ENCODE measurements at regions not wholly inside any gene's neighbourhood (a gene's known extent, or its start where the extent isn't known, plus 50 kb on each side); places are given as distances from the start of the nearest gene placed in this dataset.

DNA sequence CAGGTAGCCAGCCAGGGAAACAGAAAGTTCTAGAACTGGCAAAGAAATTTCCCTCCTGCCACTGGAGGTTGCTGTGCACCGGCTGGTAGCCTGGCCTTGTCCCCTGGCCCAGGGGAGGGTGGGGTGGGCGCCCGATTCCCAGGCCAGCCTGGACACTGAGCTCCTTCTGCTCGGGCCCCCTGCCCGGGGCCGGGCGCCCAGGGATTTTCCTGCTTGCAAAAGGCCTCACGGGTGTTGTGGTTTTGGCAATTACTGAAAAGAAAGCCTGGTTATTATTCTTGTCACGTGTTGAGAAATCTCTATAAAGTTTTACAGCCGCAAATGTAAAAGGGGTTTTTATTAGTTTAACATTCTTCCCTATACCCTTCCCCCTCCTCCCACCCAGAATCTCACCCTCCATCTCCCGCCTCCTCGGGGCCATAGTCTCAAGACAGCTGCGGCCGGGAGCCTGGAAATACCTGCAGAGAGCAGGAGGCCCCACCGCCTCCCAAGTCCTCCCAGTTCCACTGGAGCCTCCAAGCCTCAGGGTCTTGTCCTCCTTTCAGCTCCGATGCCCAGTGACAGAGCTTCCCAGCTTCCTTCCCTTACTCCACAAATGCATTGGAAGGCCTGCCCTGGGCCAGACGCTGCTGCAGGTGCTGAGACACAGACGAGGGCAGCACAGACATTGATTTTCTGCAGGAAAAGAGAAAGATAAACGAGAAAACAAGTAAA lies 1515.6 kb downstream of the TBC1D22A start:
- TF ChIP-seq, protein P1, sequence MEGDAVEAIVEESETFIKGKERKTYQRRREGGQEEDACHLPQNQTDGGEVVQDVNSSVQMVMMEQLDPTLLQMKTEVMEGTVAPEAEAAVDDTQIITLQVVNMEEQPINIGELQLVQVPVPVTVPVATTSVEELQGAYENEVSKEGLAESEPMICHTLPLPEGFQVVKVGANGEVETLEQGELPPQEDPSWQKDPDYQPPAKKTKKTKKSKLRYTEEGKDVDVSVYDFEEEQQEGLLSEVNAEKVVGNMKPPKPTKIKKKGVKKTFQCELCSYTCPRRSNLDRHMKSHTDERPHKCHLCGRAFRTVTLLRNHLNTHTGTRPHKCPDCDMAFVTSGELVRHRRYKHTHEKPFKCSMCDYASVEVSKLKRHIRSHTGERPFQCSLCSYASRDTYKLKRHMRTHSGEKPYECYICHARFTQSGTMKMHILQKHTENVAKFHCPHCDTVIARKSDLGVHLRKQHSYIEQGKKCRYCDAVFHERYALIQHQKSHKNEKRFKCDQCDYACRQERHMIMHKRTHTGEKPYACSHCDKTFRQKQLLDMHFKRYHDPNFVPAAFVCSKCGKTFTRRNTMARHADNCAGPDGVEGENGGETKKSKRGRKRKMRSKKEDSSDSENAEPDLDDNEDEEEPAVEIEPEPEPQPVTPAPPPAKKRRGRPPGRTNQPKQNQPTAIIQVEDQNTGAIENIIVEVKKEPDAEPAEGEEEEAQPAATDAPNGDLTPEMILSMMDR (conservative IDR thresholded peaks at IDR 0.05; ENCODE audit: low read depth, low read length) = no peak
- no peak for TF ChIP-seq EZH2 (IDR thresholded peaks at IDR 0.05; ENCODE audit: low read length, unreplicated experiment)

All from PC-3 (cell line).